HG03520 (cell line): ENCODE measurements at regions not wholly inside any gene's neighbourhood (a gene's known extent, or its start where the extent isn't known, plus 50 kb on each side); places are given as distances from the start of the nearest gene placed in this dataset.

Experiments used
- ATAC-seq: cut with Tn5 transposase; IDR thresholded peaks from one replicate; pipeline ENCODE4 v1.9.1; 2021; ENCODE audit warnings: mild to moderate bottlenecking, moderate library complexity; ENCODE audit not compliant: unreplicated experiment

- no peak for ATAC-seq
Observed at GRCh38 chr16:17617021-17617552, 146.3 kb upstream of the XYLT1 start.

GRCh38 chr16:17612336-17612735 is 141.6 kb upstream of the XYLT1 start:
- no peak for ATAC-seq

DNA sequence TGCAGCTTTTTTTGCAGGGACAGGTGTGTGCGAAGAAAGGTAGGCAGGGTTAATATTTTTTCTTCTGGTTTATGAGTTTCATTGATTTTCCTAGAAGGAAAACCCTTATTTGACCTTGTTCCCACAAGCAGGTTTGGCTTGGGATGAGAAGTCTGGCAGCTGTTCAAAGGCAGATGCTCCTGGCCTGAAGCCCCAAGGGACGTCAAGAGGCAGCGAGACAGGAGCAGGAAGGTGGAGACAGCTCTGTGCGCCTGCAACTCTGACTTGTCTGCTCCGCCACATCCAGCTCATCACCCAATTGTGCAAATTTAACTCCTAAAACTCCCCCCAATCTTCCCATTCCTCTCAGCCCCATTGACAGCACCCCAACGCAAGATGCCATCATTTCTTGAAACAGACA is 136.8 kb upstream of the XYLT1 start:
- no peak for ATAC-seq

- no peak for ATAC-seq
Observed at GRCh38 chr16:17607075-17607509, 136.3 kb upstream of the XYLT1 start.

GRCh38 chr16:17606460-17606859 is 135.7 kb upstream of the XYLT1 start:
- ATAC-seq: no peak

DNA sequence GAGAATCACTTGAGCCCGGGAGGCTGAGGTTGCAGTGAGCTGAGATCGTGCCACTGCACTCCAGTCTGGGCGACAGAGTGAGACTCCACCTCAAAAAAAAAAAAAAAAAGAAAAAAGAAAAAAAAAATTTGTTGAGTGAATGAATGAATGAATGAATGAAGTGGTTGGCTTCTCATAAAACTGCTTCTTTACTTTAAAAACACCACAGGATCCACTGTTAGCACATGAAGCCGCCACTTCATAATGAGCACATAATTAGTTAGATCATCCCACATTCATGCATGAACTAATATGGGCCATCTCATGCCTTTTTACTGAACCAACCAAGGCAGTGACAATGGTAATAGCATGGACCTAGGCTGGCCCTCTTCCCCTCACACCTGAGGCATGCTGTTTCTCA is 135.0 kb upstream of the XYLT1 start:
- no peak for ATAC-seq

DNA sequence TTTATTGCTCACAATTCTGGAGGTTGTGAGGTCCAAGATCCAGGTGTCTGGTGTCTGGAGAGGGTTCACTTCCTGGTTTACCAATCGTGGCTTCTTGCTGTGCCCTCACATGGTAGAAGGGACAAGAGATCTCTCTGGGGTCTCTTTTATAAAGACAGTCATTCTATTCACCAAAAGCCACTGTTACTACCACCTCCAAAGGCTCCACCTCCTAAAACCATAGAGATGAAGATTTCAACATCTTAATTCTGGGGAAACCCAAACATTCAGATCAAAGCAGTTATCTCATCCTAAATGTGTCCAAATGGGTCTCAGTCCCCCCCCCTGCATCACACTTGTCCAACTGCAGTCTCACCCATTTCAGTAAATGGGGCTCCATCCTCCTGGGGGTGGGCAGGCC is 132.9 kb upstream of the XYLT1 start:
- ATAC-seq: no peak

- ATAC-seq: no peak
Observed at GRCh38 chr16:17602678-17603077, 131.9 kb upstream of the XYLT1 start.

DNA sequence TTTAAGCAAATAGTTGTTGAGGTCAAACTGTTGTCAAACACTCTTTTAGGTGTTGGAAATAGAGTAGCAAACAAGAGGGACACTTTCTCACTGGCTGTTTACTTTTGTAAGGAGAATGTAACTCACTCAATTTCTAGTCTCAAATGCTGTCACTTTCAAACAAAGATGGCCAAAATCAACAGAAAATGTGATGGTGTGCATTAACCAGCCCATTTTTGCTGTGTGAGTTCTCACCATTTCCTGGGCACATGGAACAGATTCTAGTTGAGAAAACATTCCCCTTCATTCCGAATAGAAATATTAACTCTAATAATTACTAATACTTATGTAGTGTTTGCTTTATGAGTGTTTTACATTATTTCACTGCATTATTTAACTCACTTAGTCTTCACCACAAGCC is 128.2 kb upstream of the XYLT1 start:
- no peak for ATAC-seq

- ATAC-seq: no peak
Observed at GRCh38 chr16:17591655-17592405, 121.1 kb upstream of the XYLT1 start.

- ATAC-seq: no peak
Observed at GRCh38 chr16:17590711-17591654, 120.2 kb upstream of the XYLT1 start.

- ATAC-seq: no peak
Observed at GRCh38 chr16:17589898-17590297, 119.1 kb upstream of the XYLT1 start.

DNA sequence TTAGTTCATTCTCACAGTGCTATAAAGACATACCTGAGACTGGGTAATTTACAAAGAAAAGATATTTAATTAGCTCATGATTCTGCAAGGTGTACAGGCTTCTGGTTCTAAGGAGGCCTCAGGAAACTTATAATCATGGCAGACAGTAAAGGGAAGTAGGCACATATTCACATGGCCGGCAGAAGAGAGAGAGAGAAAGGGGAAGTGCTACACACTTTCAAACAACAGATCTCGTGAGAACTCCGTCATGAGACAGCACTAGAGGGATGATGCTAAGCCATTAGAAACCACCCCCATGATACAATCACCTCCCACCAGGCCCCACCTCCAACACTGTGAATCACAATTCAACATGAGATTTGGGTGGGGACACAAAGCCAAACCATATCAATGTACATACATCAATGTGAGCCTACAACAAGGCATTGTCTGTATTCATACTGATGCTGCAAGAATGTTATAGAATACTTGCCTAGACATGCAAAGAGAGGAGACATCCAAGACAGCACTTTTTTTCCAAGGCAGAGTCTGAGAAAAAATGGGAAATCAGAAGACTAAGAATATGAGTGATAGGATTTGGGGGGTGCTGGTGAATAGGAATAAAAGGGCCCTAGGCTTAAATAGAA is 114.8 kb upstream of the XYLT1 start:
- no peak for ATAC-seq

DNA sequence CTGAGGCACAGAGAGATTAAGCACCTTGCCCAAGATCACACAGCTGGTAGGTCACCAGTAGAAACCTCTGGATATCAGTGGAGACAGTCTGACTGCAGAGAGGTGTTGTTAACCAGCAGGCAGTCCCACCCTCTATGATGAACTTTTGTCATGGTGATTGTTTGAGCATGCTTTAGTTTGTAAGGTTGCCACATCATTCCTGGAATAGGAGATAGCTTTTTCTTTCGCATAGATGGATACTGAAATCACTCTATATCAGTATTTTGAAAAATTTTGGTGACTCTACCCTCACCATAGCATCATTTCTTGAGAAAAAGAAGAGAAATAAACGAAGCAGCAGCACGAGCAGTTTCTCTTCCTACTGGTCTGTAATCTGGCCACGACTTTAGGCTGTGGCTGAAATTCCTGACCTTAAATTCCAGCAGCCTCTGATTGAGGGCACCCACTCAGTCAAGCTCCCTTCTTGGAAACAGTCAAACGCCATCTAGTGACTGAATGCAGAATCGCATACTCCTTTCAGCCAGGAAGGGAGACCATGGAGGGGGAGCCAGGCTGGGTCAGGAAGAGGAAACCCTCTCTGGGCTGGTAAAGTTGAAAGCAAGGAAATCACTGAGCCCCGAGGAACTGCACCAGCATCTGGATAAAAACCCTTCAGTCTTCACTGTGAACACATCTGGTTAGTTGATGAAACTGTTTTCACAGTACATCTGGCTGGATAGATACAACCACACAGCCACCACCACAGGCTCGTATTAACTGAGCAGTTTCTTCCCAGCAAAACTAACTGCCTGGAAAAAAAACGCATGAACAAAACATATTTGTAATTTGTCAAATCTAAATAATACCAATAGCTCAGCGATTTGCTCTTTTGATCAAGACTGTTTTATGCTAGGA is 108.5 kb upstream of the XYLT1 start:
- ATAC-seq: no peak

- no peak for ATAC-seq
Observed at GRCh38 chr16:17574256-17574655, 103.5 kb upstream of the XYLT1 start.

- no peak for ATAC-seq
Observed at GRCh38 chr16:17572145-17572544, 101.4 kb upstream of the XYLT1 start.

DNA sequence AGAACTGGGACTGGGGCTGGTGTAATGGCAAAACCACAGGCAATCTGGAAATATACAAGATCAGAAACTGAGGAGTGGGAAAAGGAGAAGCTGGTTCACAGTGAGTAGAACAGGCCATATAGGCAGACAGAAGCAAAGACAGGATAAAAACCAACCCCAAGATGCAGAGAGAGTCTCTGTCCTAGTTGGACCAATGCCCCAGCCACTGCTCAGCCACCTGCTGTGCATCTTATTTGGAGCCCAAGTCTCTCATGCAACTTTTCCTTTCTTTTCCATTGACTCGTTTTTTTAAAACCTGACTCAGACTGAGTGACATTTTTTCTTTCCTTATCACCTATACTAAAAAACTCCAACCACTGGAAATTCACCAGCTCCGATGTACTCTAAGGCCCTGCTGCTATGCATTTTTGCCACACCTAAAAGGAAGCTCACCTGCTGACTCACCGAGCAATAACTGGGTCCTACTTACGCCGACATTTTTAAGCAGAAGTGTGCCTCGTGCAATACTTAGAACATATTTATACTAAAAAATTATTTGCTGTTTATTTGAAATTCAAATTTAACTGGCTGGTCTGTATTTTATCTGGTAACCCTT is 100.8 kb upstream of the XYLT1 start:
- no peak for ATAC-seq

GRCh38 chr16:17568239-17568638 is 97.5 kb upstream of the XYLT1 start:
- no peak for ATAC-seq

GRCh38 chr16:17567455-17567854 is 96.7 kb upstream of the XYLT1 start:
- ATAC-seq: no peak
